HepG2 (cell line): ENCODE measurements at regions not wholly inside any gene's neighbourhood (a gene's known extent, or its start where the extent isn't known, plus 50 kb on each side); places are given as distances from the start of the nearest gene placed in this dataset.

Source experiments
- ATAC-seq: fragments of 200-7000 bp; cut with Tn5 transposase; 3 replicates; pipeline ENCODE4 v1.9.1; 2020; ENCODE audit warnings: mild to moderate bottlenecking, moderate library complexity
- BruUV-seq: library from RNA; stranded (reverse); fragments of 400-500 nt; replicated peaks from 2 replicates; lab custom pipeline; 2021; lab: Mats Ljungman, UMichigan
- CTCF ChIA-PET: fragments of 300-600 bp; formaldehyde crosslinking; extraction: SDS; loops from one replicate; lab custom pipeline; 2021; ENCODE audit warnings: low total read pairs, inconsistent platforms, low intra/inter-chr PET ratio; lab: Yijun Ruan, JAX
- POLR2A ChIA-PET: fragments of 350-600 bp; sonication (Branson Sonifier 250); formaldehyde crosslinking; loops from one replicate; lab custom pipeline; 2020; ENCODE audit warnings: antibody characterized with exemption, inconsistent platforms; lab: Yijun Ruan, JAX
- DNase-seq: peaks from one replicate; pipeline ENCODE4 v3.0.0-alpha.2; 2015; ENCODE audit warnings: low spot score
- FAIRE-seq: peaks from 3 replicates; lab custom pipeline; 2011; peaks lifted over from hg19 to GRCh38; lab: Jason Lieb, UNC
- H2AFZ ChIP-seq: one replicate; pipeline ENCODE4 v1.6.1; 2011; ENCODE audit warnings: low read length, inconsistent platforms
- H3K27ac ChIP-seq: fragments of 300-600 bp; 3 replicates; pipeline ENCODE4 v1.8.0; 2011; ENCODE audit warnings: mixed run types, mild to moderate bottlenecking, mixed read lengths, low read length, inconsistent platforms; ENCODE audit not compliant: insufficient read depth; ENCODE audit errors: extremely low read length
- H3K27me3 ChIP-seq, 2 experiments: fragments of 200-600 bp in 1 of 2; 2 replicates in 1 of 2; 3 replicates in 1 of 2; pipeline versions ENCODE4 v1.6.0 to v1.8.0; 2011; ENCODE audit warnings: low read length in 2 of 2, mild to moderate bottlenecking in 2 of 2, moderate library complexity in 2 of 2, inconsistent platforms in 1 of 2; ENCODE audit not compliant: insufficient read depth in 2 of 2, control insufficient read depth in 1 of 2
- H3K36me3 ChIP-seq, 2 experiments: fragments of 200-600 bp in 1 of 2; replicated peaks in 1 of 2; 2 replicates in 1 of 2; 3 replicates in 1 of 2; pipeline versions ENCODE4 v1.5.1 to v1.8.0; 2011; ENCODE audit warnings: low read length in 2 of 2, inconsistent platforms in 1 of 2; ENCODE audit not compliant: insufficient read depth in 2 of 2, control insufficient read depth in 1 of 2
- H3K4me1 ChIP-seq: 2 replicates; pipeline ENCODE4 v1.5.1; 2012; ENCODE audit warnings: low read length, inconsistent platforms; ENCODE audit not compliant: insufficient read depth
- H3K4me2 ChIP-seq: 2 replicates; pipeline ENCODE4 v1.6.0; 2011; ENCODE audit warnings: low read depth, low read length, inconsistent platforms
- H3K4me3 ChIP-seq, 3 experiments: fragments of 200-600 bp in 1 of 3; sonication (generic), shearing (Covaris generic) in 1 of 3; replicated peaks in 1 of 3; 2 replicates each; pipeline ENCODE4 v1.5.1; 2011 to 2016; ENCODE audit warnings: low read length in 3 of 3, inconsistent platforms in 2 of 3, low read depth in 2 of 3, mild to moderate bottlenecking in 2 of 3, control low read depth in 1 of 3, mixed read lengths in 1 of 3; ENCODE audit not compliant: insufficient read depth in 1 of 3
- H3K79me2 ChIP-seq: one replicate; pipeline ENCODE4 v1.6.1; 2011; ENCODE audit warnings: low read length, inconsistent platforms; ENCODE audit not compliant: insufficient read depth
- H3K9ac ChIP-seq: 2 replicates; pipeline ENCODE4 v1.6.0; 2011; ENCODE audit warnings: mild to moderate bottlenecking, low read depth, low read length, inconsistent platforms; ENCODE audit not compliant: insufficient read depth
- H3K9me3 ChIP-seq: 2 replicates; pipeline ENCODE4 v1.5.1; 2012; ENCODE audit warnings: mild to moderate bottlenecking, low read length
- H4K20me1 ChIP-seq: 2 replicates; pipeline ENCODE4 v1.6.0; 2011; ENCODE audit warnings: inconsistent platforms, mild to moderate bottlenecking, low read length, moderate library complexity; ENCODE audit not compliant: insufficient read depth
- AGO2 ChIP-seq: fragments of 200-400 bp; formaldehyde crosslinking; optimal IDR thresholded peaks from 2 replicates; pipeline ENCODE3; 2017; ENCODE audit warnings: mild to moderate bottlenecking, low read depth, low read length, moderate library complexity
- HOXA5 ChIP-seq: sonication (generic); formaldehyde crosslinking; IDR thresholded peaks from 2 replicates; pipeline ENCODE4 v1.4.0; 2020; ENCODE audit warnings: missing genetic modification reagents
- MAFF ChIP-seq: IDR thresholded peaks from 2 replicates; pipeline ENCODE4 v1.6.1; 2011; ENCODE audit warnings: low read depth, low read length, improper control_type of control experiment
- MAFK ChIP-seq, 2 experiments: IDR thresholded peaks in 1 of 2; conservative IDR thresholded peaks in 1 of 2; 2 replicates each; pipeline ENCODE4 v1.6.1; 2011; ENCODE audit warnings: improper control_type of control experiment in 2 of 2, low read length in 2 of 2
- WGBS: methylation state at CpG from one replicate; pipeline ENCODE4 v1.1.6; 2017; ENCODE audit warnings: low lambda C conversion rate; 5-methylcytosine and 5-hydroxymethylcytosine counted together
- in situ Hi-C: cut with HindIII; loops from 2 replicates; pipeline ENCODE4 v1.10.0; 2017; ENCODE audit warnings: low pct_unique_long_range_greater_than_20kb; ENCODE audit not compliant: extremely low pct_ligation_motif_present
- intact Hi-C: fragments of 100-400 bp; cut with micrococcal nuclease; formaldehyde crosslinking; loops from one replicate; pipeline ENCODE4 v1.10.0; 2022; ENCODE audit not compliant: unreplicated experiment
- TF ChIP-seq, protein P1 (sequence below): sonication (generic); formaldehyde crosslinking; IDR thresholded peaks from 2 replicates; pipeline ENCODE4 v1.4.0; 2020; ENCODE audit warnings: missing genetic modification reagents, borderline replicate concordance
- TF ChIP-seq, protein P2 (sequence below): sonication (generic); formaldehyde crosslinking; IDR thresholded peaks from 2 replicates; pipeline ENCODE4 v1.5.0; 2020; ENCODE audit warnings: missing genetic modification reagents, mild to moderate bottlenecking, borderline replicate concordance
- TF ChIP-seq, protein P3 (sequence below): sonication (generic); formaldehyde crosslinking; conservative IDR thresholded peaks from 2 replicates; pipeline ENCODE4 v1.4.0; 2020; ENCODE audit warnings: missing genetic modification reagents
- TF ChIP-seq, protein P4 (sequence below): IDR thresholded peaks from 2 replicates; pipeline ENCODE4 v1.6.1; 2016; ENCODE audit warnings: mild to moderate bottlenecking

DNA sequence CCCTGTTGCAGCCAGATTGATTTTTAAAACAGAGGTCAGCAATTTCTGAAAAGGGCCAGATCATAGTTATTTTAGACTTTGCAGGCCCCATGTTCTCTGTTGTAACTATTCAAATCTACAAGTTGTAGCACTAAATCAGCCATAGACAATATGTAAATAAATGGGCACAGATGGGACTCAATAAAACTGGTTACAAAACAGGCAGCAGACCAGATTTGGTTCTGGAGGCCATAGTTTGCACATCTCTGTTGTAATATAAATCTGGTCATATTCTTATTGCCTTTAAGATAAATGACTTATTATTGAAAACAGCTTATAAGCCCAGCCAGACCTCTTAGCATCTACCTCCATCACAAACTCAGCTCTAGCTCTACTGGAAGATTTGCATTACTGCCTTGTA, 114.0 kb upstream of the ARG1 start:
- ChIA-PET CTCF (no interaction called here), POLR2A (interaction anchor here (0.5 kb wide), 1 partner anchor 167 kb away, joined by 5 read pairs; no protein-coding TSS in a partner anchor)
- H3K4me3 ChIP-seq: no peak overlapping the region
- H3K79me2 ChIP-seq: no peaks in the 10 kb centered on the region
- no peaks in the 10 kb centered on the region for H3K9me3 ChIP-seq
- FAIRE-seq (no peak), DNase-seq (no peak), ATAC-seq (no peak)
- no TSS peak for BruUV-seq
- H3K27me3 ChIP-seq: 0 out of 5 replicates have a peak, but pooled peaks cover 0 to 1% of the 10 kb centered on the region in 2 experiments
- no peaks in the 10 kb centered on the region for H4K20me1 ChIP-seq
- in situ Hi-C loops: no loop called here
- no peaks in the 10 kb centered on the region for H3K36me3 ChIP-seq
- no peak overlapping the region for H3K4me2 ChIP-seq
- no peaks in the 10 kb centered on the region for H3K4me1 ChIP-seq
- H2AFZ ChIP-seq: no peak overlapping the region
- H3K27ac ChIP-seq: no peak overlapping the region
- no peak for TF ChIP-seq HOXA5 (CRISPR knock-in tag)
- TF ChIP-seq MAFF: 0 out of 2 replicates have a peak, but pooled peaks have one; percentile 9
- peak in 1 of 2 experiments; percentile 37; a peak in 2 of 4 replicates for TF ChIP-seq MAFK (conservative IDR thresholded peaks at IDR 0.05 in 1 of 2, IDR thresholded peaks at IDR 0.05 in 1 of 2; ENCODE audit: low read length in 2 of 2)
- H3K9ac ChIP-seq: no peak overlapping the region
- intact Hi-C loops: no loop called here

DNA sequence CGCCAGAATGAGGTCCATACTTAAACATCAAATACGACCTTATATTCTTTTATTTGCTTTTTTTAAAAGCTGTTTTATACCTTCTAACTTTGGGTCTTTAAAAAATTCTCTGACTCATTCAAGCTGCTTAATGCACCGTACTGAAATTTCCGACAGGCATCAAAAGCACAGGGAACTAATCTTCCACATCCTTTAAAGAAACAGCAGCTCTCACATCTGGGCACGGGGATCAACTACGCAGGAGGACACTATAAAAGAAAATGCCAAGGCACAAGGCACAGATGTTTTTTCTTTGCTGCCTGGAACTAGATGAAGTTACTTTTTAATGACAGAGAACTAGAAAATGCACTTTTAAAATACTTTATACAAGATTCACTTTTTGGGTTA, 112.4 kb upstream of the ARG1 start:
- intact Hi-C loops: no loop called here
- H3K9ac ChIP-seq: no peak overlapping the region
- ATAC-seq (no peak), DNase-seq (no peak), FAIRE-seq (no peak)
- no peaks in the 10 kb centered on the region for H4K20me1 ChIP-seq
- in situ Hi-C loops: no loop called here
- no peak overlapping the region for H2AFZ ChIP-seq
- no peak overlapping the region for H3K4me3 ChIP-seq
- no peak overlapping the region for H3K4me2 ChIP-seq
- no TSS peak for BruUV-seq
- no peaks in the 10 kb centered on the region for H3K4me1 ChIP-seq
- POLR2A ChIA-PET: no interaction called here
- H3K27me3 ChIP-seq: 0 out of 5 replicates have a peak, but pooled peaks cover 0 to 1% of the 10 kb centered on the region in 2 experiments
- WGBS: 3% methylated on average over 6 of the region's 6 CpGs
- H3K79me2 ChIP-seq: no peaks in the 10 kb centered on the region
- CTCF ChIA-PET: no interaction called here
- no peak overlapping the region for H3K27ac ChIP-seq
- H3K36me3 ChIP-seq: no peaks in the 10 kb centered on the region
- H3K9me3 ChIP-seq: no peaks in the 10 kb centered on the region
- TF ChIP-seq, protein P1, sequence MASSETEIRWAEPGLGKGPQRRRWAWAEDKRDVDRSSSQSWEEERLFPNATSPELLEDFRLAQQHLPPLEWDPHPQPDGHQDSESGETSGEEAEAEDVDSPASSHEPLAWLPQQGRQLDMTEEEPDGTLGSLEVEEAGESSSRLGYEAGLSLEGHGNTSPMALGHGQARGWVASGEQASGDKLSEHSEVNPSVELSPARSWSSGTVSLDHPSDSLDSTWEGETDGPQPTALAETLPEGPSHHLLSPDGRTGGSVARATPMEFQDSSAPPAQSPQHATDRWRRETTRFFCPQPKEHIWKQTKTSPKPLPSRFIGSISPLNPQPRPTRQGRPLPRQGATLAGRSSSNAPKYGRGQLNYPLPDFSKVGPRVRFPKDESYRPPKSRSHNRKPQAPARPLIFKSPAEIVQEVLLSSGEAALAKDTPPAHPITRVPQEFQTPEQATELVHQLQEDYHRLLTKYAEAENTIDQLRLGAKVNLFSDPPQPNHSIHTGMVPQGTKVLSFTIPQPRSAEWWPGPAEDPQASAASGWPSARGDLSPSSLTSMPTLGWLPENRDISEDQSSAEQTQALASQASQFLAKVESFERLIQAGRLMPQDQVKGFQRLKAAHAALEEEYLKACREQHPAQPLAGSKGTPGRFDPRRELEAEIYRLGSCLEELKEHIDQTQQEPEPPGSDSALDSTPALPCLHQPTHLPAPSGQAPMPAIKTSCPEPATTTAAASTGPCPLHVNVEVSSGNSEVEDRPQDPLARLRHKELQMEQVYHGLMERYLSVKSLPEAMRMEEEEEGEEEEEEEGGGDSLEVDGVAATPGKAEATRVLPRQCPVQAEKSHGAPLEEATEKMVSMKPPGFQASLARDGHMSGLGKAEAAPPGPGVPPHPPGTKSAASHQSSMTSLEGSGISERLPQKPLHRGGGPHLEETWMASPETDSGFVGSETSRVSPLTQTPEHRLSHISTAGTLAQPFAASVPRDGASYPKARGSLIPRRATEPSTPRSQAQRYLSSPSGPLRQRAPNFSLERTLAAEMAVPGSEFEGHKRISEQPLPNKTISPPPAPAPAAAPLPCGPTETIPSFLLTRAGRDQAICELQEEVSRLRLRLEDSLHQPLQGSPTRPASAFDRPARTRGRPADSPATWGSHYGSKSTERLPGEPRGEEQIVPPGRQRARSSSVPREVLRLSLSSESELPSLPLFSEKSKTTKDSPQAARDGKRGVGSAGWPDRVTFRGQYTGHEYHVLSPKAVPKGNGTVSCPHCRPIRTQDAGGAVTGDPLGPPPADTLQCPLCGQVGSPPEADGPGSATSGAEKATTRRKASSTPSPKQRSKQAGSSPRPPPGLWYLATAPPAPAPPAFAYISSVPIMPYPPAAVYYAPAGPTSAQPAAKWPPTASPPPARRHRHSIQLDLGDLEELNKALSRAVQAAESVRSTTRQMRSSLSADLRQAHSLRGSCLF (CRISPR knock-in tag): no peak
- TF ChIP-seq AGO2 (no peak), MAFF (no peak)
- TF ChIP-seq, protein P2, sequence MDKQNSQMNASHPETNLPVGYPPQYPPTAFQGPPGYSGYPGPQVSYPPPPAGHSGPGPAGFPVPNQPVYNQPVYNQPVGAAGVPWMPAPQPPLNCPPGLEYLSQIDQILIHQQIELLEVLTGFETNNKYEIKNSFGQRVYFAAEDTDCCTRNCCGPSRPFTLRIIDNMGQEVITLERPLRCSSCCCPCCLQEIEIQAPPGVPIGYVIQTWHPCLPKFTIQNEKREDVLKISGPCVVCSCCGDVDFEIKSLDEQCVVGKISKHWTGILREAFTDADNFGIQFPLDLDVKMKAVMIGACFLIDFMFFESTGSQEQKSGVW (CRISPR knock-in tag): no peak
- TF ChIP-seq, protein P3, sequence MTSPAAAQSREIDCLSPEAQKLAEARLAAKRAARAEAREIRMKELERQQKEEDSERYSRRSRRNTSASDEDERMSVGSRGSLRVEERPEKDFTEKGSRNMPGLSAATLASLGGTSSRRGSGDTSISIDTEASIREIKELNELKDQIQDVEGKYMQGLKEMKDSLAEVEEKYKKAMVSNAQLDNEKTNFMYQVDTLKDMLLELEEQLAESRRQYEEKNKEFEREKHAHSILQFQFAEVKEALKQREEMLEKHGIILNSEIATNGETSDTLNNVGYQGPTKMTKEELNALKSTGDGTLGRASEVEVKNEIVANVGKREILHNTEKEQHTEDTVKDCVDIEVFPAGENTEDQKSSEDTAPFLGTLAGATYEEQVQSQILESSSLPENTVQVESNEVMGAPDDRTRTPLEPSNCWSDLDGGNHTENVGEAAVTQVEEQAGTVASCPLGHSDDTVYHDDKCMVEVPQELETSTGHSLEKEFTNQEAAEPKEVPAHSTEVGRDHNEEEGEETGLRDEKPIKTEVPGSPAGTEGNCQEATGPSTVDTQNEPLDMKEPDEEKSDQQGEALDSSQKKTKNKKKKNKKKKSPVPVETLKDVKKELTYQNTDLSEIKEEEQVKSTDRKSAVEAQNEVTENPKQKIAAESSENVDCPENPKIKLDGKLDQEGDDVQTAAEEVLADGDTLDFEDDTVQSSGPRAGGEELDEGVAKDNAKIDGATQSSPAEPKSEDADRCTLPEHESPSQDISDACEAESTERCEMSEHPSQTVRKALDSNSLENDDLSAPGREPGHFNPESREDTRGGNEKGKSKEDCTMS (CRISPR knock-in tag): no peak
- TF ChIP-seq, protein P4, sequence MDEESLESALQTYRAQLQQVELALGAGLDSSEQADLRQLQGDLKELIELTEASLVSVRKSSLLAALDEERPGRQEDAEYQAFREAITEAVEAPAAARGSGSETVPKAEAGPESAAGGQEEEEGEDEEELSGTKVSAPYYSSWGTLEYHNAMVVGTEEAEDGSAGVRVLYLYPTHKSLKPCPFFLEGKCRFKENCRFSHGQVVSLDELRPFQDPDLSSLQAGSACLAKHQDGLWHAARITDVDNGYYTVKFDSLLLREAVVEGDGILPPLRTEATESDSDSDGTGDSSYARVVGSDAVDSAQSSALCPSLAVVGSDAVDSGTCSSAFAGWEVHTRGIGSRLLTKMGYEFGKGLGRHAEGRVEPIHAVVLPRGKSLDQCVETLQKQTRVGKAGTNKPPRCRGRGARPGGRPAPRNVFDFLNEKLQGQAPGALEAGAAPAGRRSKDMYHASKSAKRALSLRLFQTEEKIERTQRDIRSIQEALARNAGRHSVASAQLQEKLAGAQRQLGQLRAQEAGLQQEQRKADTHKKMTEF (CRISPR knock-in tag): no peak
